BJ (cell line): ENCODE measurements at regions not wholly inside any gene's neighbourhood (a gene's known extent, or its start where the extent isn't known, plus 50 kb on each side); places are given as distances from the start of the nearest gene placed in this dataset.
"Not testable (repeated sequence)": the region's sequence is repeated elsewhere in the genome, so short reads cannot be mapped to it uniquely, and the experiment has no call there.

Source experiments
- CTCF ChIA-PET: fragments of 350-600 bp; formaldehyde crosslinking; extraction: SDS; loops from one replicate; lab custom pipeline; 2021; ENCODE audit warnings: antibody characterized with exemption, inconsistent platforms; lab: Yijun Ruan, JAX
- POLR2A ChIA-PET: fragments of 300-600 bp; sonication (Branson Sonifier 250); formaldehyde crosslinking; extraction: SDS; loops from one replicate; lab custom pipeline; 2021; ENCODE audit warnings: antibody characterized with exemption; lab: Charles Lee
- DNase-seq: peaks from one replicate; pipeline ENCODE4 v3.0.0-alpha.2; 2011; ENCODE audit warnings: low read depth
- H3K27me3 ChIP-seq: 2 replicates; pipeline ENCODE4 v1.6.0; 2011; ENCODE audit warnings: low read length; ENCODE audit not compliant: control insufficient read depth, insufficient read depth
- H3K36me3 ChIP-seq: 2 replicates; pipeline ENCODE4 v1.5.1; 2011; ENCODE audit warnings: low read length; ENCODE audit not compliant: control insufficient read depth, insufficient read depth
- H3K4me3 ChIP-seq: 2 replicates; pipeline ENCODE4 v1.5.1; 2011; ENCODE audit warnings: low read depth, mild to moderate bottlenecking, control low read depth, low read length
- TF ChIP-seq, protein P1 (sequence below): IDR thresholded peaks from 2 replicates; pipeline ENCODE4 v1.5.1; 2011; ENCODE audit warnings: low read depth, mild to moderate bottlenecking, control low read depth, inconsistent platforms, low read length, moderate library complexity; ENCODE audit not compliant: insufficient read depth

DNA sequence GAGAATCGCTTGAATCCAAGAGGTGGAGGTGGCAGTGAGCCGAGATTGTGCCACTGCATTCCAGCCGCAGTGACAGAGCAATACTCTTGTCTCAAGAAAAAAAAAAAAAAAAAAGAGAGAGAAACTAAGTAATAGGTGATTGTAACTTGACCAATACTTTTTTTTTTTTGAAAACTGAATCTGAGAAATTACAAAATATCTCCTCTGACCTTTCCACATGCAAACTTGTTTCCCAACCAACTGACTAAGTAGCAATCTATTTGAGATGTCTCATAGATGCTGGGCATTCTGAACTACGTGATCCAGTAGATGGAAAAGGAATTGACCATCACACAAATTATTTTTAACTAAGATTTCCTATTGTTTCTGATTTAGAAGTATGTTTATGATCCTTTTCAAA is 407.3 kb upstream of the CHORDC1 start:
- Histone ChIP-seq H3K27me3 (no peaks in the 10 kb centered on the region), H3K4me3 (no peak overlapping the region), H3K36me3 (no peaks in the 10 kb centered on the region)
- CTCF ChIA-PET: no interaction called here
- POLR2A ChIA-PET: no interaction called here
- no peak for DNase-seq
- TF ChIP-seq, protein P1, sequence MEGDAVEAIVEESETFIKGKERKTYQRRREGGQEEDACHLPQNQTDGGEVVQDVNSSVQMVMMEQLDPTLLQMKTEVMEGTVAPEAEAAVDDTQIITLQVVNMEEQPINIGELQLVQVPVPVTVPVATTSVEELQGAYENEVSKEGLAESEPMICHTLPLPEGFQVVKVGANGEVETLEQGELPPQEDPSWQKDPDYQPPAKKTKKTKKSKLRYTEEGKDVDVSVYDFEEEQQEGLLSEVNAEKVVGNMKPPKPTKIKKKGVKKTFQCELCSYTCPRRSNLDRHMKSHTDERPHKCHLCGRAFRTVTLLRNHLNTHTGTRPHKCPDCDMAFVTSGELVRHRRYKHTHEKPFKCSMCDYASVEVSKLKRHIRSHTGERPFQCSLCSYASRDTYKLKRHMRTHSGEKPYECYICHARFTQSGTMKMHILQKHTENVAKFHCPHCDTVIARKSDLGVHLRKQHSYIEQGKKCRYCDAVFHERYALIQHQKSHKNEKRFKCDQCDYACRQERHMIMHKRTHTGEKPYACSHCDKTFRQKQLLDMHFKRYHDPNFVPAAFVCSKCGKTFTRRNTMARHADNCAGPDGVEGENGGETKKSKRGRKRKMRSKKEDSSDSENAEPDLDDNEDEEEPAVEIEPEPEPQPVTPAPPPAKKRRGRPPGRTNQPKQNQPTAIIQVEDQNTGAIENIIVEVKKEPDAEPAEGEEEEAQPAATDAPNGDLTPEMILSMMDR: no peak

DNA sequence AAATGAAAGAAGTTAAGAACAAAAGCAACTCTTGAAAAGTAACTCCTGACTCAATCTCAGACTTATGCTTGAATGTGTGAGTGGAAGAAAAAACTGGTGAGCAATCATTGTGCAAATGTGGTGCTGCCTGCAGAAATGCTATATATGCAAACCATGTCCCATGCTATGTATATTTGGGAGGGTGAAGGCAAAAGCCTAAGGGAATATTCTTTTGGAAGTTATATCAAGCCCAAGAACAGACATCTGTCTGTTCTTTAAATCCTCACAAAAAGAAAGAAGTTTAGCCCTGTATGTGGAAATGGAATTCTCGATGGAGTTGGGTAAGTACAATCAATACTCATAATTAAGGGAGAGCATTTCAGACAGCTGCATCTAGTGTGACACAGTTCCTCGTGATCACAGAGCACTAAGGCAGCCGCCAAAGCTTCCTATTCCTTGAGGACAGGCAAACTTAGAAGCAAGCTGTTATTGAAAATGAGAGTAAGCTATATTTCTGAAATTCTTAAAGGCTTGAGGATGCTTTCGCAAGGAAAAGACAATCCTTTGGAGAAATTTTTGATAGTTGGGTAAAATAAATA is 406.5 kb upstream of the CHORDC1 start:
- Histone ChIP-seq H3K4me3 (no peak overlapping the region), H3K27me3 (no peaks in the 10 kb centered on the region), H3K36me3 (no peaks in the 10 kb centered on the region)
- ChIA-PET CTCF (no interaction called here), POLR2A (no interaction called here)
- TF ChIP-seq, protein P1: no peak
- DNase-seq: no peak

DNA sequence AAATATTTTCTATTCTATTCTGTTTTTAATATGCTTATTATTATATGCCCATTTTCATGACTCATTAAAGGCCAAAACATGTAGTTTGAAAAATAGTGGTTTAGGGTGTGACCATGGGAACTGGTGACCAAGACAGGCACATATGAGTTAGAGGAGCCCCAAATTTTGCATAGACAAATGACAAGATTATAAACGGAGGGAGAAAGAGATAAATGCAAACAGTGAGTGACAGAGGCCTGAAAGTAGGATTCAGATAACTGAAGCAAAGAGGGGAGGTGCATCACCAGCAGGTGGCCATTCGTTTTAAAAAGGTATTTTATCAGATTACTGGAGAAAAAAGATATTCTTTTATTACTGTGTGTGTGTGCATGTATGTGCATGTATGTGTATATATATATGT is 391.5 kb upstream of the CHORDC1 start:
- DNase-seq: no peak
- Histone ChIP-seq H3K27me3 (no peaks in the 10 kb centered on the region), H3K36me3 (no peaks in the 10 kb centered on the region), H3K4me3 (no peak overlapping the region)
- TF ChIP-seq, protein P1: no peak
- ChIA-PET POLR2A (no interaction called here), CTCF (no interaction called here)

DNA sequence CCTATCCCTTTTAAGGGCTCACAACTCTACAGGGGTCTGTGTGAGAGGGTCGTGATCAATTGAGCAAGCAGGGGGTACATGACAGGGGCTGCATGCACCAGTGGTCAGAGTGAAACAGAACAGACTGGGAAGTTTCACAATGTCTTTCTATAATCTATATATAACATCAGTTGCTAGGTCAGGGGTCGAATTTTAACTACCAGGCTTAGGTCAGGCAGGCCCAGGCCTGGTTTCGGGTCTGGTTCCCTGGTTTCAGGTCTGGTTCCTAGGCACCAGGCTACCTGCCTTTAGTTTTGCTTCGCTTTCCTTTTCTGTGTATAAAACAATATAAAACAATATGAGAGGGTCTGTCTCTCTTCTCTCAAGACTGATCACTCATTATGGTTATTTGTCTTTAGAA is 390.2 kb upstream of the CHORDC1 start:
- DNase-seq, H3K4me3 ChIP-seq, POLR2A ChIA-PET, H3K36me3 ChIP-seq, H3K27me3 ChIP-seq, CTCF ChIA-PET: not testable (repeated sequence)

DNA sequence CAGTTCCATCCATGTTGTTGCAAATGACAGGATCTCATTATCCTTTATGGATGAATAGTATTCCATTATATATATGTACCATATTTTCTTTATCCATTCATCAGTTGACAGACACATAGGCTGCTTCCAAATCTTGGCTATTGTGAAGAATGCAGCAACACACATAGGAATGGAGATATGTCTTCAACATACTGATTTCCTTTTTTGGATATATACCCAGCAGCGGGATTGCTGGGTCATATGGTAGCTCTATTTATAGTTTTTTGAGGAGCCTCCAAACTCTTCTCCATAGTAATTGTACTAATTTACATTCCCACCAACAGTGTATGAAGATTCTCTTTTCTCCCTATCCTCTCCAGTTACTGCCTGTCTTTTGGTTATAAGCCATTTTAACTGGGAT is 383.9 kb upstream of the CHORDC1 start:
- TF ChIP-seq, protein P1: no peak
- Histone ChIP-seq H3K27me3 (no peaks in the 10 kb centered on the region), H3K4me3 (no peak overlapping the region), H3K36me3 (no peaks in the 10 kb centered on the region)
- ChIA-PET CTCF (no interaction called here), POLR2A (no interaction called here)
- DNase-seq: no peak

DNA sequence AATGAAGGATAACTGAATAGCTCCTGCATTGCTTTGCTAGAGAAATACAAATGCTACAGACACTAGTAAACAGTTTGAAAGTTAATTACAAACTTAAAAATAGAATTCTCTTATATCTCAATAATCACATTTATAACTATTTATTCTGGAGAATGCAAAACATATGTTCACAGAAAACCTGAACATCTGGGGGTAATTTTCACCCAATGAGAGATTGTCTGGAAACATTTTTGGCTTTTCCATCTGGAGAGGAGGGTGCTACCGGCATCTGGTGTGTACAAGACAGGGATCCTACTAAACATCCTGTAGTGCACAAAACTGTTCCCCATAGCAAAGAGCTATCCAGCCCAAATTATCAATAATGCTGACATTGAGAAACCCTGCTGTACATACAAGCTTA is 378.4 kb upstream of the CHORDC1 start:
- POLR2A ChIA-PET: no interaction called here

More for the DNA sequence above, 378.4 kb upstream of the CHORDC1 start:
- CTCF ChIA-PET: no interaction called here
- DNase-seq: no peak
- no peaks in the 10 kb centered on the region for H3K27me3 ChIP-seq
- H3K4me3 ChIP-seq: no peak overlapping the region
- H3K36me3 ChIP-seq: no peaks in the 10 kb centered on the region
- TF ChIP-seq, protein P1: no peak
